Loucy (cell line): ENCODE measurements at regions not wholly inside any gene's neighbourhood (a gene's known extent, or its start where the extent isn't known, plus 50 kb on each side); places are given as distances from the start of the nearest gene placed in this dataset.

Experiments used
- EZH2phosphoT487 ChIP-seq: fragments of 200-600 bp; IDR thresholded peaks from 2 replicates; pipeline ENCODE4 v1.6.1; 2018; ENCODE audit warnings: antibody characterized with exemption, mild to moderate bottlenecking, moderate library complexity, borderline replicate concordance
- TF ChIP-seq, protein P1 (sequence below): fragments of 200-600 bp; sonication (generic); conservative IDR thresholded peaks from 2 replicates; pipeline ENCODE4 v1.5.1; 2014; ENCODE audit warnings: mild to moderate bottlenecking, antibody characterized with exemption, low read length

DNA sequence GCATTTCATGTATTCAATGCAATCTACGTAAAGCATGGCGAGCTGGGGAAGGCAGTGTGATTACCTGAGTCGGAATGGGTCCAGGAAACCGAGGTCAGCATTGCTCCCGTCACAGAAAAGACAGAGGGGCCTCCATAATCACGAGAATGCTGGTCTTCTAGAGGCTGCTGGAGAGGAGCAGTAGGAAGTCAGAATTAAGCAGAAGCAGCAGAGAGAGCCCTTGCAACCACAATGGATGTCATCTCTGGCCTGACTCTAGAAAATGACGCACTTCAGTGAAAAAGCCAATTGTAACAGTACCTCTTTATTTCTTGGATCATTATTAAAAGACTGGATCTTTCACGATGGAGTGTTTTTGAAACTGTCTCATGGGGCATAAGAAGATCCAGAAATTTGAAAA, 69.5 kb upstream of the FOXN3 start:
- TF ChIP-seq, protein P1, sequence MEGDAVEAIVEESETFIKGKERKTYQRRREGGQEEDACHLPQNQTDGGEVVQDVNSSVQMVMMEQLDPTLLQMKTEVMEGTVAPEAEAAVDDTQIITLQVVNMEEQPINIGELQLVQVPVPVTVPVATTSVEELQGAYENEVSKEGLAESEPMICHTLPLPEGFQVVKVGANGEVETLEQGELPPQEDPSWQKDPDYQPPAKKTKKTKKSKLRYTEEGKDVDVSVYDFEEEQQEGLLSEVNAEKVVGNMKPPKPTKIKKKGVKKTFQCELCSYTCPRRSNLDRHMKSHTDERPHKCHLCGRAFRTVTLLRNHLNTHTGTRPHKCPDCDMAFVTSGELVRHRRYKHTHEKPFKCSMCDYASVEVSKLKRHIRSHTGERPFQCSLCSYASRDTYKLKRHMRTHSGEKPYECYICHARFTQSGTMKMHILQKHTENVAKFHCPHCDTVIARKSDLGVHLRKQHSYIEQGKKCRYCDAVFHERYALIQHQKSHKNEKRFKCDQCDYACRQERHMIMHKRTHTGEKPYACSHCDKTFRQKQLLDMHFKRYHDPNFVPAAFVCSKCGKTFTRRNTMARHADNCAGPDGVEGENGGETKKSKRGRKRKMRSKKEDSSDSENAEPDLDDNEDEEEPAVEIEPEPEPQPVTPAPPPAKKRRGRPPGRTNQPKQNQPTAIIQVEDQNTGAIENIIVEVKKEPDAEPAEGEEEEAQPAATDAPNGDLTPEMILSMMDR, result no peak
- no peak for TF ChIP-seq EZH2phosphoT487
